NCI-H446 treated with DMSO at 0.1 percent for 48 hours (cell line): ENCODE measurements at regions not wholly inside any gene's neighbourhood (a gene's known extent, or its start where the extent isn't known, plus 50 kb on each side); places are given as distances from the start of the nearest gene placed in this dataset.
A peak's percentile ranks its signal among the peaks of the same experiment; 100 is the strongest.
"Not testable (repeated sequence)": the region's sequence is repeated elsewhere in the genome, so short reads cannot be mapped to it uniquely, and the experiment has no call there.

Source experiments
- DNase-seq: peaks from one replicate; lab custom pipeline; 2025; lab: John Stamatoyannopoulos, UW

- no peak for DNase-seq
Observed at GRCh38 chr2:144826105-144826504, 306.2 kb upstream of the ZEB2 start.

GRCh38 chr2:144825331-144826020 lies 305.6 kb upstream of the ZEB2 start:
- DNase-seq, result no peak

GRCh38 chr2:144824306-144825080 lies 304.6 kb upstream of the ZEB2 start:
- no peak for DNase-seq

- no peak for DNase-seq
Observed at GRCh38 chr2:144822966-144823365, 303.0 kb upstream of the ZEB2 start.

- DNase-seq, result no peak
Observed at GRCh38 chr2:144812288-144812687, 292.4 kb upstream of the ZEB2 start.

- no peak for DNase-seq
Observed at GRCh38 chr2:144801766-144802165, 281.8 kb upstream of the ZEB2 start.

GRCh38 chr2:144801325-144801724 lies 281.4 kb upstream of the ZEB2 start:
- no peak for DNase-seq

- no peak for DNase-seq
Observed at GRCh38 chr2:144798989-144799388, 279.1 kb upstream of the ZEB2 start.

- DNase-seq, result no peak
Observed at GRCh38 chr2:144798034-144798433, 278.1 kb upstream of the ZEB2 start.

GRCh38 chr2:144796936-144797335 lies 277.0 kb upstream of the ZEB2 start:
- DNase-seq, result no peak

GRCh38 chr2:144796164-144796563 lies 276.2 kb upstream of the ZEB2 start:
- DNase-seq, result peak; percentile 19

GRCh38 chr2:144785253-144785652 lies 265.3 kb upstream of the ZEB2 start:
- no peak for DNase-seq

GRCh38 chr2:144780983-144781382 lies 261.1 kb upstream of the ZEB2 start:
- DNase-seq, result no peak

- no peak for DNase-seq
Observed at GRCh38 chr2:144776766-144777165, 256.8 kb upstream of the ZEB2 start.

- DNase-seq, result no peak
Observed at GRCh38 chr2:144774809-144775208, 254.9 kb upstream of the ZEB2 start.

GRCh38 chr2:144771348-144771747 lies 251.4 kb upstream of the ZEB2 start:
- no peak for DNase-seq

- no peak for DNase-seq
Observed at GRCh38 chr2:144770616-144771230, 250.8 kb upstream of the ZEB2 start.

GRCh38 chr2:144760939-144761338 lies 241.0 kb upstream of the ZEB2 start:
- DNase-seq, result not testable (repeated sequence)

GRCh38 chr2:144759746-144760145 lies 239.8 kb upstream of the ZEB2 start:
- DNase-seq, result no peak

GRCh38 chr2:144758196-144758595 lies 238.3 kb upstream of the ZEB2 start:
- DNase-seq, result not testable (repeated sequence)

- no peak for DNase-seq
Observed at GRCh38 chr2:144753416-144753815, 233.5 kb upstream of the ZEB2 start.

- DNase-seq, result no peak
Observed at GRCh38 chr2:144751142-144751905, 231.4 kb upstream of the ZEB2 start.
